Medulla oblongata (tissue), 1 donor: ENCODE measurements at regions not wholly inside any gene's neighbourhood (a gene's known extent, or its start where the extent isn't known, plus 50 kb on each side); places are given as distances from the start of the nearest gene placed in this dataset.

Experiments used
- DNase-seq: peaks from one replicate; pipeline ENCODE4 v3.0.0-alpha.2; 2015; ENCODE audit errors: extremely low spot score

DNA sequence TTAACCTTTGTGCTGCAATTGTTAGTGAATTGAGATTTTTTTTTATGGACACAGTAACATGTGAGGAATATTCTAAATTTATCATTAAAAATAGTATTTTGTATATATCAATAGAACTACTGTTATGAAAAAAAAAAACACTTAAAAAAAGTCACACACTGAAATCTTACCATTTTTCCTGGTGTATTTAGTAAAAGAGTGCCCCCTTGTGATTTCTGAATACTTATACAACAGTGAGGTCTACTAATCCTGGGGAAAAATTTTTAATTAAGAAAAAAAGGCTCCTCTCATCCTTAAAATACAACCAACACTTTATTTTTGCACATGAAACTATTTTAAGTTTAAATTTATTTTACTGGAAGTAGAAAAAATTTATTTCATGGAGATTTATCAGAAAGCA lies 56.4 kb upstream of the SPOCK3 start:
- DNase-seq = peak; percentile 48

GRCh38 chr4:167308876-167309275 lies 74.6 kb upstream of the SPOCK3 start:
- no peak for DNase-seq

GRCh38 chr4:167321299-167321698 lies 87.0 kb upstream of the SPOCK3 start:
- DNase-seq = no peak

DNA sequence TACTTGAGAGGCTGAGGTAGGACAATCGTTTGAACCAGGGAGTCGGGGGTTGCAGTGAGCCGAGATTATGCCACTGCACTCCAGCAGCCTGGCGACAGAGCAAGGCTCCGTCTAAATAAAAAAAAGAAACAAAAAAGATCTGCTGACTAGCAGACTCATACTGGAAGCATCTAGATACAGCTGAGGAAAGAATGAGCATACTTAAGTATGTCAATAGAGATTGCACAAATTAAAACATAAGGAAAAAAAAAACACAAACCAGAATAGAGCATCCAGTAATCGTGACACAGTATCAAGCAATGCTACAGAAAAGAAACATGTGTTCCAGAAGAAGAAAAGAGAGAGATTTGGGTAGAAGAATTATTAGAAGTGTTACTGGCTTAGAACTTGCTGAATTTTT lies 105.5 kb upstream of the SPOCK3 start:
- DNase-seq = no peak

DNA sequence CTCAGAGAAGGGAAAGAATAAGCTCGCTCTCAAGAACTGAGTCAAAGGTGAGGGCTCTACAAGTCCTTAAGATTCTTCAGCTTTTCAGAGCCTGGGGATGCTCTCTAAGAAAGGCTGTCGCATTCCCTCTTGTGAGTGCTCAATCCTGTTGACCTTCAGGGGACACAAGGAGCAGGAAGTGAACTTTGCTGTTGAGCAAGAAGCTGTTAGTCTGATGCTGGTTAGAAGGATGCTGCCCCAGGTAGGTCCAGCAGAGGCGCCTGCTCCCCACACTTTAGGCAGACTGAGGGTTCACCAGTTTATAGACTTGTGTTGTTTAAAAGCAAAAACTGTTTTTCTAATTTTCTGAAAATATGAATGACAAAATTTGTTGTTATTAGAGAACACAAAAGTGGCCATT lies 125.4 kb upstream of the SPOCK3 start:
- DNase-seq = no peak

- DNase-seq = no peak
Measured at GRCh38 chr4:167379076-167379835, 145.0 kb upstream of the SPOCK3 start.

DNA sequence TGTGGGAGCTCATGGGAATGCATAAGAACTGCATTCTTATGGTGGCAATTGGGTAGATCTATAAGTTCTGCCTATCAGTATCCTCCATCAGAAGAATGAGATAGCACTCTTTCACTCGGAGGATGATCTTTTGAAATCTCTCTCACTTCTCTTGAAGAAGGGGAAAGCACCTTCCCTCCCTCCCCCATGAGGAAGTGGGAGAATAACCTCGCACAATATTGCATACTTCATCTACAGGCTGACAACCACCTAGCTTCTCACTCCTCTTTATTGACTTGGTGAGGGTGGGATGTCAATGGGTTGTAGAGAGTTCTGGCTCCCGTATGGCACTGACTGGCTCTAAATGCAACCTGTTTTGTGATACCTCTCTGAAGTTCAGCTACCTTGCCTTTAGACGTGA lies 146.7 kb upstream of the SPOCK3 start:
- DNase-seq = no peak

- no peak for DNase-seq
Measured at GRCh38 chr4:167383291-167383690, 149.0 kb upstream of the SPOCK3 start.

- DNase-seq = no peak
Measured at GRCh38 chr4:167397586-167397985, 163.3 kb upstream of the SPOCK3 start.

DNA sequence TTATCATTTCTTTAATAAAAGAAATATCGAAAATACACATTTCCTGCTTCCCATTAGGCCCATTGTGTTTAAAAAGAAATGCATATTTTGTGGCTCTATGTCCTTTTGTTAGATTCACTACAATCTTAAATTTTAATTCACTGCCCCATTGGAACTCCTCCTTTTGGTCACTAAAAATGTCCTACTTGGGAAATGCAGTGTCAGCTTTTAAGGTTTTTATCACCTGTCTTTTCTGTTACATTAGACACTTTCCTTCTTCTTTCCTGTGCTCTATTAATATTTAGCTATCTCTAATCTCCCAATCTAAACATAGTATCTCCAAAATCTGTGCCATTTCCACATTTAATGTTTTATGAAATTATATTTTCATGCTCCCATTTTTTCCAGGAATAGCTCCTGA lies 164.9 kb upstream of the SPOCK3 start:
- no peak for DNase-seq

- no peak for DNase-seq
Measured at GRCh38 chr4:167406181-167406580, 171.9 kb upstream of the SPOCK3 start.

DNA sequence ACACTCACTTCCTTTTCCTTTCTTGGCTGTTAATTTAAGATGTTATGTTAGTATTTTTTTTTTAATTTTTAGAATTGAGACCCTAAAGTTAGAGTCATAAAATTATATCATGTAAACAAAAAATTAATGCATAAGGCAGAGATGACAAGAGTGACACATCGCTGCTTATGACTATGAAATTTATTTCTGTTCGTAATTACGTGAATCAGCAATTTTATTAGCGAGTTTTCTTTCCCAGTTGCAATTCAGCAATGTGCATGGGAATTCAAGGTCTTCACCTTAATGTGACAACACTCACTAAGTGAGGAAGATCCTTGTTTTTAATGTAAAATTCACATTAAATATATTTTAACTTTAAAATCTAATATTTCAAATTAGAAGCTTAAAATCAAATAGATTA lies 181.2 kb upstream of the SPOCK3 start:
- no peak for DNase-seq

GRCh38 chr4:167419468-167420140 lies 185.3 kb upstream of the SPOCK3 start:
- DNase-seq = no peak

DNA sequence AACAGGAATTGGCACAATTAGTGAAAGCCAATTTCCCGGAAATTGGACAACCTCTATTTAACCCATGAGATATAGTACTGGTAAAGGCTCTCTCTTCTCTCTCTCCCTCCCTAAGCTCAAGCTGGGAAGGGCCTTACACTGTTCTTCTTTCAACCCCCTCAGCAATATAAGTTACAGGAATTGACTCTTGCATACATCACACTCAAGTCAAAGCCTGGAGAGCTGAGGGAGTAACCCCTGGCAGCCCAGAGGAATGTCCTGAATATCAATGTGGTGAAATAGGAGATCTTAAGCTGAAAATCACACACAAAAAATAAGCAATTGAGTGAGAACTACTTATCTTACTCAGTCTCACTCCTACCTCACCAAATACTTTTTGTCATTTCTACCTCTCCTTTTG lies 186.9 kb upstream of the SPOCK3 start:
- no peak for DNase-seq

- no peak for DNase-seq
Measured at GRCh38 chr4:167424341-167425256, 190.3 kb upstream of the SPOCK3 start.

DNA sequence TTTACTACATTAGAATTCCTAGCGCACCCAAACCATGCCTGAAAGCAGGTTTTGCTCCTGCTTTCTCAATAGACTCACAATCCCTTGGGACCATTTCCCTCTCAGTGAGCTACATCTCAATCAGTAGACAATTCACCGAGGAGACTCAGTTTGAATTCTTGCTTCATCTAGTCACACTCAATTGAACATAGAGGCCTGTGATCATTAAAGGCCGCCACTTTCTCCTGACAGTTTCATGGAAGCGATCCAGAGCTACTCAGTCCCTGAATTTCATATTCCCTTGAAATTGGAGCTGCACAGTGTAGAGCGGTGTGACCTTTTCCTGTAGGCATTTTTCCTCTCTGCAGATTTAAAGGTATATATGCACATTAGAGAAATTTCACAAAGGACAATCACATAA lies 193.9 kb upstream of the SPOCK3 start:
- DNase-seq = no peak

DNA sequence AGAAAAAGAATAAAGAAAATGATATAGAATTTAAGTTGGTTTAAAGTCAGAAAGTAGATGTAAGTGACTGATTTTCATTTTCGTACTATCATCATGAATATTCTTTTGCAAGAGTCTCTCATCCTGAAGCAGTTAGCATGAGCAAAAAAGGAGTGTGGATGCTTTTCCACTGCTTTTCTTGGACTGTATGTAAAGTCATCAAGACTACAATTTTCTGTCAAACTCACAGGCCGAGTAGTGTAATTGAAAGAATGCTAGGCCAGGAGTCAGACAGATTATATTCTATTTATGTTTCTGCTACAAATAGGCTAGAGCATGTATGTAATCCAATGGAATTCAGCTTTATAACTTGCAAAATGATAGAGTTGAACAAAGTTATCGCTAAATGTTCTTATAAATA lies 197.1 kb upstream of the SPOCK3 start:
- DNase-seq = no peak

DNA sequence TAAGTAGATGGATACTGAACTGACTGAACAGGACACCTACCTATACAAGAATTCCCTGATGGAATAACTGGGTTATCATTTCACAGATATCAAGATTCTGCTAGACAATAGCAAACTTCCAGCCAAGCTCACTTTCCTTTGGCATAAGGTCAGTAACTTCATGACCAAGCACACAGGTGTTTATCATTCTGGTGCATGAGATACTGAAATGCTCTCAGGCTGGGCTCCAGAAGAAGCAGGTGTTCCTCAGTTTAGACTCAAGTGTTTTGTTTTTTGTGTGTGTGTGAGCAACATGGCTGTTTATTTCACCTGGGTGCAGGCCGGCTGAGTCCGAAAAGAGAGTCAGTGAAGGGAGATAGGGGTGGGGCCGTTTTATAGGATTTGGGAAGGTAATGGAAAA lies 201.5 kb upstream of the SPOCK3 start:
- DNase-seq = no peak

DNA sequence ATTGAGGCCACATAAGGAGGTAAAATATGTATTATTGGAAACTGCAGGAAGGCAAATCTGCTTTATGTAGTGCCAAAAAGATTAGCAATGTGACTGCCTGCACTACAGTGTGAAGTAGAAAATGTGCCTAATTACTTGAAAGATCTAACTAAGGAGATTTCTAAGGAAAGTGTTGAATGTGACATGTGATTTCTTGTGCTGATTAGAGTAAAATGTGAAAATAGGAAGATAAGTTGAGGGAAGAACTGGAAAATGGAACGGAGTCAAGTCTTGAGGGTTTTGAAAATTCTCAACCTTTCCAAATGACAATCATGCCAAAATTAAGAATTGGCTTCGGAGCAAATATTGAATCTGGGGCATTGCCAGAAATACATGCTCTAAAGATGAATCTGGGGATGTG lies 209.5 kb upstream of the SPOCK3 start:
- no peak for DNase-seq

DNA sequence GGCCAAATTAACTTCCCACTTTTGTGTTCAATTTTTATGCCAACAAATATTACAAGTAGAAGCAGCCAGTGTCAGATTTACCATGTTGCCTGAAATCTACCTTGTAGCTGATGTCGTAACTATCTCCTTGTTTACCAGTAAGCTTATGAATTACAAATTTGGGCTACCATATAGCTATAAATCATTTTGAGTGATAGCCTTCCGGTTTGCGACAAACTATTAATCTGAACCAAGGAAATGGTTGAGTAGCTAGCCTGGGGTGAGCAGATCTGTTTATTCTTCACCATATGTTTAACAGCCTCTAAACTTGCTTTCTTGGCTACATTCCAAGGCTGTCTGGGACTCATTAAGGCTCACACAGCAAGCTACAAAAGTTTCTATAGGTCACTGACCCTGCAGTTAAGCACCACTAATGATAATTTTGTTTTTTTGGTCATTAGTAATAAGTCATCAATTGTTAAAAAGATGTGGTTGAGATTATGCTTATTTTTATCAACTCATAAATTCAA lies 218.7 kb upstream of the SPOCK3 start:
- DNase-seq = no peak

GRCh38 chr4:167456619-167457018 lies 222.3 kb upstream of the SPOCK3 start:
- DNase-seq = no peak

DNA sequence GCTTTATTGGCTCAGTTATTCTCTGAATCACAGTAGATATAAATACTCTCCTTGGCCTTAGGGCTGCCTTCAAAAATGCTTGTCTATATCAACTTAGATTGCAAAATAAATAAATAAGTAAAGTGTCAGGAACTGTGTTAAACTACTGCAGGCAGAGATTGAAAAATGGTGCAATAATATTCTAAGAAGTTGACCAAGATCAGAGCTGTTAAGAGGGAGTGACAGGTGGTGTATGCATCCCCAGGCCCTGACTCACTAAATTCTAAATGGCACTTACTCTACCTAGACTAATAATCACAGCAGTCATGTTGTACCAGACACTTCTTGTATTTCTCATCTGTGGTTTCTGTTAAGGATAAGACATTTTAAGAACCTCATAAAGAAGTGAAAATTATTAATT lies 235.1 kb upstream of the SPOCK3 start:
- DNase-seq = no peak
